AG04449 (cell line): ENCODE measurements at regions not wholly inside any gene's neighbourhood (a gene's known extent, or its start where the extent isn't known, plus 50 kb on each side); places are given as distances from the start of the nearest gene placed in this dataset.

Experiments used
- CTCF ChIA-PET: fragments of 350-600 bp; formaldehyde crosslinking; extraction: SDS; loops from one replicate; lab custom pipeline; 2021; ENCODE audit warnings: antibody characterized with exemption; lab: Yijun Ruan, JAX
- POLR2A ChIA-PET: fragments of 400-600, 350-600 bp; formaldehyde crosslinking; extraction: SDS; loops from one replicate; lab custom pipeline; 2020; ENCODE audit warnings: antibody characterized with exemption, inconsistent platforms; lab: Yijun Ruan, JAX
- DNase-seq: peaks from one replicate; pipeline ENCODE4 v3.0.0-alpha.2; 2010; ENCODE audit warnings: low read depth, low spot score
- H3K4me3 ChIP-seq: 2 replicates; pipeline ENCODE4 v1.5.1; 2011; ENCODE audit warnings: low read depth, mild to moderate bottlenecking, control low read depth, low read length
- CTCF ChIP-seq: IDR thresholded peaks from one replicate; pipeline ENCODE4 v1.5.1; 2011; ENCODE audit warnings: mild to moderate bottlenecking, moderate library complexity, low read length, control low read depth, inconsistent platforms; ENCODE audit not compliant: insufficient read depth; ENCODE audit errors: missing control alignments

GRCh38 chr2:67260343-67261277, 136.5 kb upstream of the ETAA1 start:
- CTCF ChIA-PET = interaction anchor here (1.1 to 1.5 kb wide), 3 partner anchors 10 to 12 kb away, joined by 3 to 4 read pairs (median 4); no protein-coding TSS in a partner anchor
- DNase-seq = peak; percentile 99
- H3K4me3 ChIP-seq = peak overlapping the region; percentile 32
- TF ChIP-seq CTCF = no peak
- POLR2A ChIA-PET = interaction anchor here (0.7 to 2.2 kb wide), 8 partner anchors 11 to 827 kb away, joined by 3 to 7 read pairs (median 4); partner anchors contain the start of genes ETAA1 and MEIS1

- no peak for TF ChIP-seq CTCF
- ChIA-PET POLR2A (no interaction called here), CTCF (no interaction called here)
- no peak overlapping the region for H3K4me3 ChIP-seq
- no peak for DNase-seq
Observed at GRCh38 chr2:67267241-67267640, 129.9 kb upstream of the ETAA1 start.

- no peak for TF ChIP-seq CTCF
- POLR2A ChIA-PET = no interaction called here
- no peak overlapping the region for H3K4me3 ChIP-seq
- CTCF ChIA-PET = no interaction called here
- no peak for DNase-seq
Observed at GRCh38 chr2:67268797-67269196, 128.3 kb upstream of the ETAA1 start.

- POLR2A ChIA-PET = interaction anchor here (1.0 kb wide), 1 partner anchor 11 kb away, joined by 3 read pairs; no protein-coding TSS in a partner anchor
- no peak overlapping the region for H3K4me3 ChIP-seq
- no peak for TF ChIP-seq CTCF
- peak; percentile 24 for DNase-seq
- CTCF ChIA-PET = interaction anchor here (1.0 to 1.9 kb wide), 3 partner anchors 11 to 379 kb away, joined by 3 to 5 read pairs (median 4); no protein-coding TSS in a partner anchor
Observed at GRCh38 chr2:67272195-67272594, 124.9 kb upstream of the ETAA1 start.

GRCh38 chr2:67277450-67277849, 119.7 kb upstream of the ETAA1 start:
- POLR2A ChIA-PET = no interaction called here
- CTCF ChIA-PET = no interaction called here
- no peak for DNase-seq
- H3K4me3 ChIP-seq = no peak overlapping the region
- TF ChIP-seq CTCF = no peak

- DNase-seq = no peak
- no peak for TF ChIP-seq CTCF
- ChIA-PET POLR2A (no interaction called here), CTCF (no interaction called here)
- H3K4me3 ChIP-seq = no peak overlapping the region
Observed at GRCh38 chr2:67281101-67281500, 116.0 kb upstream of the ETAA1 start.
